NT2/D1 (cell line): ENCODE measurements at regions not wholly inside any gene's neighbourhood (a gene's known extent, or its start where the extent isn't known, plus 50 kb on each side); places are given as distances from the start of the nearest gene placed in this dataset.

Experiments used
- YY1 ChIP-seq: IDR thresholded peaks from 2 replicates; pipeline ENCODE4 v1.6.1; 2011; ENCODE audit not compliant: insufficient read length, insufficient read depth
- ZNF274 ChIP-seq: IDR thresholded peaks from 2 replicates; pipeline ENCODE4 v1.6.1; 2011; ENCODE audit warnings: mild to moderate bottlenecking, low read depth, low read length

- TF ChIP-seq ZNF274: no peak
- TF ChIP-seq YY1: no peak
Observed at GRCh38 chr7:46028246-46028645, 107.2 kb upstream of the IGFBP3 start.
